ENCODE measurements at regions not wholly inside any gene's neighbourhood (a gene's known extent, or its start where the extent isn't known, plus 50 kb on each side); places are given as distances from the start of the nearest gene placed in this dataset.

DNA sequence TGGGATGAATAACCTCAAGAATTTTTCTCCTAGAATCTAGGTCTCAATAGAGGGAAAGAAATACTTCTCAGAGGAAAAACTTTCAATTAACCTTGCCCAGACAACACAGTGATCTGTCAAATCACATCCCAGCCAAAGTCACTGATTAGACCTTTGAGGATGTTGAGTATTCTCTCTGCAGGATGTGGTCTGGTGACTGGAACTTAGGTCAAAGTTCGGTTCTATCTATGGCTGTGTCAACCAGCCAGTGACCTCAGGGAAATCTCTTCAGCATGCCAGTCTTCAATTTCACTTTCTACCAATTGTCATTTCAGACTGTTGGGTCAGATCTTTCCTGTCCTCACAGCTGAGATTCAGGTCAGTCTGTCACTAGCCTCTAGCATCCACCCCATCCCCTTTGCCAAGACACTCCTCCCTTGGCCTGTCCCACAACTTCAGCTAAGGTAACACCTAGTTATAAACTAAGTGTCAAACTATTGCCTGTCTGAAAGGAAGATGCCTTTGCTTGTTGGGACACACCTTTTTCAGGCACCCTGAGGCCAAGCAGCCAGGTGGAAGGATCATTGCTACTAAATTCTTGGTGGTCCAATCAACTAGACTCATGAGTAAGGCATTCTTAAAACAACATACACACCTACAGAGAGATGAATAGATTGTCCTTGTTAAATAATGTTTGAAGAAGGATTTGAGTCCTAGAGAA lies 156.3 kb upstream of the FST start:
- peak; percentile 46 for DNase-seq (ENCODE audit: low read depth)
- H3K4me3 ChIP-seq (ENCODE audit: control insufficient read depth, low read depth, low read length) = no peak overlapping the region
- TF ChIP-seq, protein P1, sequence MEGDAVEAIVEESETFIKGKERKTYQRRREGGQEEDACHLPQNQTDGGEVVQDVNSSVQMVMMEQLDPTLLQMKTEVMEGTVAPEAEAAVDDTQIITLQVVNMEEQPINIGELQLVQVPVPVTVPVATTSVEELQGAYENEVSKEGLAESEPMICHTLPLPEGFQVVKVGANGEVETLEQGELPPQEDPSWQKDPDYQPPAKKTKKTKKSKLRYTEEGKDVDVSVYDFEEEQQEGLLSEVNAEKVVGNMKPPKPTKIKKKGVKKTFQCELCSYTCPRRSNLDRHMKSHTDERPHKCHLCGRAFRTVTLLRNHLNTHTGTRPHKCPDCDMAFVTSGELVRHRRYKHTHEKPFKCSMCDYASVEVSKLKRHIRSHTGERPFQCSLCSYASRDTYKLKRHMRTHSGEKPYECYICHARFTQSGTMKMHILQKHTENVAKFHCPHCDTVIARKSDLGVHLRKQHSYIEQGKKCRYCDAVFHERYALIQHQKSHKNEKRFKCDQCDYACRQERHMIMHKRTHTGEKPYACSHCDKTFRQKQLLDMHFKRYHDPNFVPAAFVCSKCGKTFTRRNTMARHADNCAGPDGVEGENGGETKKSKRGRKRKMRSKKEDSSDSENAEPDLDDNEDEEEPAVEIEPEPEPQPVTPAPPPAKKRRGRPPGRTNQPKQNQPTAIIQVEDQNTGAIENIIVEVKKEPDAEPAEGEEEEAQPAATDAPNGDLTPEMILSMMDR (conservative IDR thresholded peaks at IDR 0.05; ENCODE audit: control insufficient read depth, insufficient read depth, low read depth, low read length) = no peak

DNA sequence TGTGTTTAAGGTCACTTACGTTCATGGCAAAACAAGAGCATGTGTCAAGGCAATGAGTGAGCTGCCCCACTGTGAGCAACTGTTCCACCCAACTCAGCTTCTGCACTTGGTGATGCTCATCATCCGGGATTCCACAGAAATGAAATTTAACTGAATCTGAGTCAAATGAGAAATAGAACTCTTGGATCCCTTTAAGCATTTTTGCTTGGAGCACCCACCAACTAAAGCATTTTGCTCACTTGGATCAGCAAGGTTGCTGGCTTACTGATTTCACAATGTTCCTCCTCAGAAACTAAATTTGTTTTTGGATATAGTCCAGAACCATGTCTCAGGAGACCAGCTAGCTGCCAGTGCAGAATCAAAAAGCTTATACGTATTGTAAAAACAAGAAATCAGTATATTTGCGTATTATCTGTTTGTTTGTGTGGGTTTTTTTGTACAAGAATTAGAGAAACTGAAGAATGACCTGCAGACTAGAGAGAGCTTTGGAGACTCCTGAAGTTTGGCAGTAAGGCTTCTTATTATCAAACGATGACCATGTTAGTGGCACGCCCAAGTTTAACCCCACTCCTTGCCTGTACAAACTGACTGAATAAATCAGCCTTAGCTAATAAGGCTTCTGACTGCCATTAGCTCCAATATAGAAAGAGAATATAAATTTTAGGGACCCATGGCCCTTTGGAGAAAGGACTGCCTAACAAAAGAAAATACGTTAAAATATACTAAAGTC lies 153.8 kb upstream of the FST start:
- peak; percentile 90 for DNase-seq (ENCODE audit: low read depth)
- H3K4me3 ChIP-seq (ENCODE audit: control insufficient read depth, low read depth, low read length) = no peak overlapping the region
- TF ChIP-seq, protein P1 (conservative IDR thresholded peaks at IDR 0.05; ENCODE audit: control insufficient read depth, insufficient read depth, low read depth, low read length) = no peak

GRCh38 chr5:53327811-53328334 lies 152.6 kb upstream of the FST start:
- DNase-seq (ENCODE audit: low read depth) = no peak
- no peak overlapping the region for H3K4me3 ChIP-seq (ENCODE audit: control insufficient read depth, low read depth, low read length)
- TF ChIP-seq, protein P1 (conservative IDR thresholded peaks at IDR 0.05; ENCODE audit: control insufficient read depth, insufficient read depth, low read depth, low read length) = no peak

GRCh38 chr5:53330491-53330890 lies 149.9 kb upstream of the FST start:
- TF ChIP-seq, protein P1 (conservative IDR thresholded peaks at IDR 0.05; ENCODE audit: control insufficient read depth, insufficient read depth, low read depth, low read length) = no peak
- H3K4me3 ChIP-seq (ENCODE audit: control insufficient read depth, low read depth, low read length) = no peak overlapping the region
- DNase-seq (ENCODE audit: low read depth) = no peak

GRCh38 chr5:53331463-53331862 lies 149.0 kb upstream of the FST start:
- peak; percentile 86 for DNase-seq (ENCODE audit: low read depth)
- no peak overlapping the region for H3K4me3 ChIP-seq (ENCODE audit: control insufficient read depth, low read depth, low read length)
- TF ChIP-seq, protein P1 (conservative IDR thresholded peaks at IDR 0.05; ENCODE audit: control insufficient read depth, insufficient read depth, low read depth, low read length) = no peak

DNA sequence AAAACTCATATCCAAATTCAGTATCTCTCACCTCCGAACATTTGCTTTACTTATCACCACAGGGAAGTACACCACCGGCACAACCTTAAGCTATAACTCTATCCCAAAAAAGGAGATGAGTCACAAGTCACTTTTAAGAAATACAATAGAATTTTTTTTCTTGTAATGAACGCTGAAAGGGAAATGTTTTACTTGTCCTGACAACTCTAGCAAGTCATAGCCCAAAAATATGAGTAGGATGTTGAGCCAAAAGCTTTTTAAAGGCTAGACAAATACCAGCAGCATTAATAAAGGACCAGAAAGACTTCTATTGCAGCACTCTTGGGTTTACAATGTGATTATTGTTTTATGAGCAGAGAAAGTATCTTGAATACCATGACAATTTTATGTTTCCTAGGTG lies 147.3 kb upstream of the FST start:
- TF ChIP-seq, protein P1 (conservative IDR thresholded peaks at IDR 0.05; ENCODE audit: control insufficient read depth, insufficient read depth, low read depth, low read length) = no peak
- H3K4me3 ChIP-seq (ENCODE audit: control insufficient read depth, low read depth, low read length) = no peak overlapping the region
- DNase-seq (ENCODE audit: low read depth) = peak; percentile 69
